Ovary (tissue), 7 donors: ENCODE measurements at regions not wholly inside any gene's neighbourhood (a gene's known extent, or its start where the extent isn't known, plus 50 kb on each side); places are given as distances from the start of the nearest gene placed in this dataset.

Experiments
- DNase-seq, 5 donors: peaks; one replicate each; pipeline ENCODE4 v3.0.0-alpha.2; 2019 to 2020
- H3K27ac ChIP-seq, 2 donors: fragments of 200-600 bp; one replicate each; pipeline versions ENCODE4 v1.5.1 to v1.8.0; 2019 to 2022
- H3K27me3 ChIP-seq: fragments of 200-600 bp; one replicate; pipeline ENCODE4 v1.8.0; 2022
- H3K36me3 ChIP-seq: fragments of 200-600 bp; sonication (generic); one replicate; pipeline ENCODE4 v1.5.1; 2019
- H3K4me1 ChIP-seq: one replicate; pipeline ENCODE4 v1.8.1; 2013; ENCODE audit warnings: mild to moderate bottlenecking, moderate library complexity; ENCODE audit not compliant: insufficient read depth
- H3K4me3 ChIP-seq: fragments of 200-600 bp; sonication (generic); one replicate; pipeline ENCODE4 v1.5.1; 2017
- H3K9me3 ChIP-seq, 2 donors: fragments of 200-600 bp in 1 of 2; sonication (generic) in 1 of 2; one replicate each; pipeline versions ENCODE4 v1.5.1 to v1.8.1; 2013 to 2019; ENCODE audit warnings: mild to moderate bottlenecking in 1 of 2, moderate library complexity in 1 of 2
- CTCF ChIP-seq, 3 donors: fragments of 450-650 bp in 2 of 3; fragments of 200-600 bp in 1 of 3; IDR thresholded peaks; one replicate each; pipeline versions ENCODE4 v1.5.1 to v1.8.0; 2016 to 2022; ENCODE audit warnings: antibody characterized with exemption in 3 of 3, mild to moderate bottlenecking in 1 of 3
- EP300 ChIP-seq: sonication (generic); formaldehyde crosslinking; IDR thresholded peaks from one replicate; pipeline ENCODE4 v1.6.1; 2017; ENCODE audit warnings: antibody characterized with exemption
- POLR2A ChIP-seq: fragments of 450-650 bp; IDR thresholded peaks from one replicate; pipeline ENCODE4 v1.6.1; 2017; ENCODE audit warnings: antibody characterized with exemption, mild to moderate bottlenecking, moderate library complexity
- WGBS, 3 donors: extraction: QIAGEN DNeasy Blood & Tissue Kit in 1 of 3; methylation state at CpG; one replicate each; pipeline versions ENCODE4 v1.1.5 to v1.1.7; 2013 to 2017; 5-methylcytosine and 5-hydroxymethylcytosine counted together
- intact Hi-C, 4 donors: fragments of 100-400 bp; cut with DNase I; formaldehyde crosslinking; loops; one replicate each; pipeline versions ENCODE4 v1.11.0 to v1.15.1; 2022 to 2023
- donor health status: DM: no; HTN: no; CAD: no; lungs with moderate emphysema.
- donor health status: DM: no; HTN: no; CAD: no.
- donor health status: Bipolar disorder and iron deficiency.
- donor health status: DM: no; HTN: no; CAD: no.
- donor health status: DM: yes; HTN: yes; CAD: no.

DNA sequence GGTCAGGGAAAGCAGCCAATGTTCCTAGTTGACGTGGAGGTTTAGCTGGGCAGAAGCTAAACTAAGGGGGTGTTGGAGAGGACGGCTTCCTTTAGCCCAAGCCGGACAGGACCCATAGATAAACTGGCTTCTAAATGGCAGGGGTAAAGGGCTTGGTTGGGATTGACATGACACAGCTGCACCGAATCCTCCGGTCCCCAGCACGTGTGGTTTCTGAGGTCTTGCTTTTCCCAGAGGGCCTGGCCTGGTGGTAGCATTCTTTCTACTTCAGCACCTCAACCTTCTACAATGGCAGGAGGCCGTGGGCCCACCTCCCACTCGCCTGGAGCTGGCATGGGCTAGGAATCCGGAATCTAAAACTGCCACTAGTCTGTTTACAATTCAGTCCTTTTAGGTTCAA lies 163.0 kb downstream of the FGF9 start:
- H3K27ac ChIP-seq: no peak overlapping the region
- no peaks in the 10 kb centered on the region for H3K4me1 ChIP-seq
- DNase-seq: no peak
- no peaks in the 10 kb centered on the region for H3K9me3 ChIP-seq
- no peaks in the 10 kb centered on the region for H3K27me3 ChIP-seq
- WGBS, 3 donors: 49 to 56% (median 52%) methylated on average over 9 of the region's 9 CpGs
- no peak overlapping the region for H3K4me3 ChIP-seq
- intact Hi-C loops: no loop called here
- TF ChIP-seq EP300 (no peak), CTCF (IDR thresholded peaks at IDR 0.05) (no peak), POLR2A (no peak)
- no peaks in the 10 kb centered on the region for H3K36me3 ChIP-seq

- TF ChIP-seq POLR2A (no peak), EP300 (no peak), CTCF (IDR thresholded peaks at IDR 0.05) (no peak)
- no peak overlapping the region for H3K27ac ChIP-seq
- intact Hi-C loops: no loop called here
- H3K27me3 ChIP-seq: no peaks in the 10 kb centered on the region
- DNase-seq: no peak
- no peaks in the 10 kb centered on the region for H3K9me3 ChIP-seq
- H3K4me3 ChIP-seq: no peak overlapping the region
- 78 to 85% (median 84%) methylated on average over 6 of the region's 6 CpGs for WGBS, 3 donors
- no peaks in the 10 kb centered on the region for H3K36me3 ChIP-seq
- no peaks in the 10 kb centered on the region for H3K4me1 ChIP-seq
Measured at GRCh38 chr13:21834521-21834920, 163.6 kb downstream of the FGF9 start.

GRCh38 chr13:21837288-21837687 lies 166.4 kb downstream of the FGF9 start:
- no peaks in the 10 kb centered on the region for H3K27me3 ChIP-seq
- TF ChIP-seq EP300 (no peak), POLR2A (no peak), CTCF (IDR thresholded peaks at IDR 0.05) (no peak)
- no peak overlapping the region for H3K4me3 ChIP-seq
- no peaks in the 10 kb centered on the region for H3K9me3 ChIP-seq
- H3K27ac ChIP-seq: no peak overlapping the region
- intact Hi-C loops: no loop called here
- no peak for DNase-seq
- no peaks in the 10 kb centered on the region for H3K36me3 ChIP-seq
- no peaks in the 10 kb centered on the region for H3K4me1 ChIP-seq
- WGBS, 3 donors: 82 to 90% (median 87%) methylated on average over 3 of the region's 3 CpGs

DNA sequence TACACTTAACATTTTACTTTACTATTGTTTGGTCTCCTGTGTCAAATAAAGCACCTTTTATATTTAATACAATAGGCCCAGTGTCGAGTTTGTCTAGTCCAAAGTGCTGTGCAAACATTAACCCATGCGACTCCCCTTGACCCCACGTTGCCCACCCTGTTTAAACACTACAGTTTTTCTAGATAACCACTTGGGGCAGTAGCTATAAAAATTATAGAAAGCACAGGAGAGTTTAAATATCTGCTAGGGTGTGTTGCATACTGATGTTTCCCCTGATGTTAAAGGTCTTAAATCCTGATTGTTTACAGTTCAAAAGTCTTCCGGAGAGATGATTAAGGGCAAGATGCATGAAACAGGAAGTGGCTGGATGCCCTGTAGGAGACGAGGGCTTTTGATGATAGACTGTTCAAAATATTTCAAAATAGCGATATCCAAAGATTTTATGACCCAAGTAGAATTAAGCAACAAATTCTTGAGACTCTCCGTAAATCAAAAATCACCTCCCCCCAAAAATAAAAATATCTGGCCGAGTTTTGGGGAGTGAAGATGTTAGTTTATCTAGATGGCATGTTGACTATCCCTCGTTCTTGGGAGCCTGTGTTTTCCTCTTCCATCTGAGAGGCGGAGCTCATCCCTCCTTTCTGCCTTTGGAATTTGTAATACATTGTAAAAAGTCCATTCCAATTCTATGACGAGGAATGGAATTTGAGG lies 167.1 kb downstream of the FGF9 start:
- Histone ChIP-seq H3K27me3 (no peaks in the 10 kb centered on the region), H3K4me3 (no peak overlapping the region), H3K4me1 (no peaks in the 10 kb centered on the region), H3K27ac (no peak overlapping the region), H3K9me3 (no peaks in the 10 kb centered on the region), H3K36me3 (no peaks in the 10 kb centered on the region)
- no peak for TF ChIP-seq EP300
- no peak for TF ChIP-seq CTCF (IDR thresholded peaks at IDR 0.05)
- no peak for TF ChIP-seq POLR2A
- intact Hi-C loops: no loop called here
- no peak for DNase-seq
- WGBS, 3 donors: 11 to 16% (median 11%) methylated on average over 11 of the region's 11 CpGs
